GM19452 (cell line): ENCODE measurements at regions not wholly inside any gene's neighbourhood (a gene's known extent, or its start where the extent isn't known, plus 50 kb on each side); places are given as distances from the start of the nearest gene placed in this dataset.
A peak's percentile ranks its signal among the peaks of the same experiment; 100 is the strongest.
"Not testable (repeated sequence)": the region's sequence is repeated elsewhere in the genome, so short reads cannot be mapped to it uniquely, and the experiment has no call there.

Source experiments
- ATAC-seq: cut with Tn5 transposase; IDR thresholded peaks from one replicate; pipeline ENCODE4 v1.9.1; 2021; ENCODE audit not compliant: unreplicated experiment

- ATAC-seq, result no peak
Observed at GRCh38 chr7:113784316-113784715, 134.5 kb downstream of the PPP1R3A start.

GRCh38 chr7:113783403-113783802 lies 135.4 kb downstream of the PPP1R3A start:
- no peak for ATAC-seq

- ATAC-seq, result no peak
Observed at GRCh38 chr7:113775804-113776203, 143.0 kb downstream of the PPP1R3A start.

- ATAC-seq, result no peak
Observed at GRCh38 chr7:113775401-113775800, 143.4 kb downstream of the PPP1R3A start.

- ATAC-seq, result peak; percentile 79
Observed at GRCh38 chr7:113774182-113774807, 144.5 kb downstream of the PPP1R3A start.

GRCh38 chr7:113770146-113770738 lies 148.6 kb downstream of the PPP1R3A start:
- ATAC-seq, result no peak

GRCh38 chr7:113768387-113768786 lies 150.4 kb downstream of the PPP1R3A start:
- no peak for ATAC-seq

GRCh38 chr7:113764401-113765035 lies 154.3 kb downstream of the PPP1R3A start:
- ATAC-seq, result no peak

GRCh38 chr7:113763226-113763625 lies 155.6 kb downstream of the PPP1R3A start:
- no peak for ATAC-seq

GRCh38 chr7:113756250-113756649 lies 162.6 kb downstream of the PPP1R3A start:
- ATAC-seq, result no peak

- ATAC-seq, result no peak
Observed at GRCh38 chr7:113752689-113753088, 166.1 kb downstream of the PPP1R3A start.

- no peak for ATAC-seq
Observed at GRCh38 chr7:113752289-113752688, 166.5 kb downstream of the PPP1R3A start.

- ATAC-seq, result no peak
Observed at GRCh38 chr7:113751547-113751946, 167.3 kb downstream of the PPP1R3A start.

GRCh38 chr7:113748385-113748784 lies 170.4 kb downstream of the PPP1R3A start:
- ATAC-seq, result not testable (repeated sequence)

- not testable (repeated sequence) for ATAC-seq
Observed at GRCh38 chr7:113742946-113743431, 175.8 kb downstream of the PPP1R3A start.

- no peak for ATAC-seq
Observed at GRCh38 chr7:113742377-113742776, 176.4 kb downstream of the PPP1R3A start.

GRCh38 chr7:113731571-113731970 lies 187.2 kb downstream of the PPP1R3A start:
- ATAC-seq, result no peak

- ATAC-seq, result no peak
Observed at GRCh38 chr7:113730309-113730955, 188.4 kb downstream of the PPP1R3A start.

GRCh38 chr7:113727486-113727885 lies 191.3 kb downstream of the PPP1R3A start:
- no peak for ATAC-seq

GRCh38 chr7:113722006-113722405 lies 196.8 kb downstream of the PPP1R3A start:
- no peak for ATAC-seq

GRCh38 chr7:113717739-113718138 lies 201.1 kb downstream of the PPP1R3A start:
- no peak for ATAC-seq
